Ovary (tissue), 3 donors: ENCODE measurements at regions not wholly inside any gene's neighbourhood (a gene's known extent, or its start where the extent isn't known, plus 50 kb on each side); places are given as distances from the start of the nearest gene placed in this dataset.

ENCODE experiments used
- POLR2A ChIP-seq: fragments of 450-650 bp; IDR thresholded peaks from one replicate; pipeline ENCODE4 v1.6.1; 2017; ENCODE audit warnings: antibody characterized with exemption, mild to moderate bottlenecking, moderate library complexity
- TF ChIP-seq, protein P1 (sequence below), 3 donors: fragments of 450-650 bp in 2 of 3; fragments of 200-600 bp in 1 of 3; IDR thresholded peaks; one replicate each; pipeline versions ENCODE4 v1.5.1 to v1.8.0; 2016 to 2022; ENCODE audit warnings: antibody characterized with exemption in 3 of 3, mild to moderate bottlenecking in 1 of 3
- donor health status: DM: no; HTN: no; CAD: no.

DNA sequence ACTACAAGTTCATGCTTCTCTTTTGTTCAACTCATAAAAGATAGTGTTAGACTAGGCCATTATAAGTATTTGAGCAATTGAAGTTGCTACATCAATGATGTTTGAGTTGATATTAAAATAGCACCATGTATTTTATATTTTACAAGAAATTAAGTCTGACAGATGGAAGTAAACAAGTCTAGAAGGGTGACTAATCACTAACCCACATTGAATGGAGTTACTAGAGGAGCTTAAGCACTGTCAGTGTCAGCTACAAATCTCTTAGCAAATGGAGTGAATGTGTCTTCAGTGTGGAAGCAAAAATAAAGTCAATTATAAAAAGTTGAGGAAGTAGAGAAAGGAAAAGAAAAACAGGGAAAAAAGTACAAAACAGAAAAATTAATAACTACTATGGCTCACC, 592.5 kb downstream of the PCDH18 start:
- TF ChIP-seq, protein P1, sequence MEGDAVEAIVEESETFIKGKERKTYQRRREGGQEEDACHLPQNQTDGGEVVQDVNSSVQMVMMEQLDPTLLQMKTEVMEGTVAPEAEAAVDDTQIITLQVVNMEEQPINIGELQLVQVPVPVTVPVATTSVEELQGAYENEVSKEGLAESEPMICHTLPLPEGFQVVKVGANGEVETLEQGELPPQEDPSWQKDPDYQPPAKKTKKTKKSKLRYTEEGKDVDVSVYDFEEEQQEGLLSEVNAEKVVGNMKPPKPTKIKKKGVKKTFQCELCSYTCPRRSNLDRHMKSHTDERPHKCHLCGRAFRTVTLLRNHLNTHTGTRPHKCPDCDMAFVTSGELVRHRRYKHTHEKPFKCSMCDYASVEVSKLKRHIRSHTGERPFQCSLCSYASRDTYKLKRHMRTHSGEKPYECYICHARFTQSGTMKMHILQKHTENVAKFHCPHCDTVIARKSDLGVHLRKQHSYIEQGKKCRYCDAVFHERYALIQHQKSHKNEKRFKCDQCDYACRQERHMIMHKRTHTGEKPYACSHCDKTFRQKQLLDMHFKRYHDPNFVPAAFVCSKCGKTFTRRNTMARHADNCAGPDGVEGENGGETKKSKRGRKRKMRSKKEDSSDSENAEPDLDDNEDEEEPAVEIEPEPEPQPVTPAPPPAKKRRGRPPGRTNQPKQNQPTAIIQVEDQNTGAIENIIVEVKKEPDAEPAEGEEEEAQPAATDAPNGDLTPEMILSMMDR (IDR thresholded peaks at IDR 0.05): no peak
- TF ChIP-seq POLR2A: no peak
